RWPE2 (cell line): ENCODE measurements at regions not wholly inside any gene's neighbourhood (a gene's known extent, or its start where the extent isn't known, plus 50 kb on each side); places are given as distances from the start of the nearest gene placed in this dataset.

Experiments
- ATAC-seq: fragments of 200-7000 bp; cut with Tn5 transposase; 3 replicates; pipeline ENCODE4 v1.9.1; 2021; ENCODE audit warnings: low read depth
- DNase-seq: peaks from one replicate; pipeline ENCODE4 v3.0.0-alpha.2; 2020; ENCODE audit warnings: low spot score
- H3K27ac ChIP-seq: fragments of 450-650 bp; 2 replicates; pipeline ENCODE4 v1.5.1; 2017; ENCODE audit warnings: mild to moderate bottlenecking; ENCODE audit not compliant: poor library complexity, severe bottlenecking
- H3K27me3 ChIP-seq: fragments of 250-450 bp; sonication (Bioruptor Pico); 2 replicates; pipeline ENCODE4 v1.5.1; 2021; ENCODE audit warnings: mild to moderate bottlenecking, moderate library complexity; ENCODE audit not compliant: insufficient read depth, poor library complexity, severe bottlenecking
- H3K36me3 ChIP-seq: fragments of 250-450 bp; sonication (Bioruptor Pico); 2 replicates; pipeline ENCODE4 v1.5.1; 2020; ENCODE audit warnings: low read depth, mild to moderate bottlenecking, moderate library complexity
- H3K4me1 ChIP-seq: fragments of 250-450 bp; sonication (Bioruptor Pico); 2 replicates; pipeline ENCODE4 v1.5.1; 2021; ENCODE audit warnings: mild to moderate bottlenecking, moderate library complexity; ENCODE audit not compliant: insufficient read depth, poor library complexity, severe bottlenecking
- H3K4me3 ChIP-seq: fragments of 250-450 bp; sonication (Bioruptor Pico); 2 replicates; pipeline ENCODE4 v1.5.1; 2021; ENCODE audit warnings: mild to moderate bottlenecking, moderate library complexity; ENCODE audit not compliant: severe bottlenecking
- H3K9me3 ChIP-seq: fragments of 250-450 bp; sonication (Bioruptor Pico); 2 replicates; pipeline ENCODE4 v1.5.1; 2021; ENCODE audit warnings: mild to moderate bottlenecking, moderate library complexity; ENCODE audit not compliant: severe bottlenecking
- TF ChIP-seq, protein P1 (sequence below): fragments of 450-650 bp; IDR thresholded peaks from one replicate; pipeline ENCODE4 v1.5.1; 2017; ENCODE audit warnings: mild to moderate bottlenecking, moderate library complexity; ENCODE audit not compliant: poor library complexity, severe bottlenecking

DNA sequence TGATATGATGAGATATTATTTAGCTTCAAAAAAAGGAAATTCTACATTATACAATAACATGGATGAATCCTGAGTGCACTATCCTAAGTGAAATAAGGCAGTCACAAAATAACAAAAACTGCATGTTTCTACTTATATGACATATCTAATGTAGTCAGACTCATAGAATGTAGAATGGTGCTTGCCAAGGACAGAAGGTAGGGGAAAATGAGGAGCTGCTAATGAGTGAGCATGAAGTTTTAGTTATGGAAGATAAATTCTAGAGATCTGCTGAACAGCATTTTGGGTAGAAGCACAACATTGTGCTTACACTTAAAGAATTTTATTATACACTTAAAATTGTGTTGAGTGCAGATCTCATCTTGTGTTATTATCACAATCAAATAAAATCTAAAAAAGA is 812.4 kb downstream of the KCTD16 start:
- H3K27me3 ChIP-seq = peaks cover 2% of the 10 kb centered on the region
- H3K4me1 ChIP-seq = no peaks in the 10 kb centered on the region
- ATAC-seq = no peak
- no peak for DNase-seq
- TF ChIP-seq, protein P1, sequence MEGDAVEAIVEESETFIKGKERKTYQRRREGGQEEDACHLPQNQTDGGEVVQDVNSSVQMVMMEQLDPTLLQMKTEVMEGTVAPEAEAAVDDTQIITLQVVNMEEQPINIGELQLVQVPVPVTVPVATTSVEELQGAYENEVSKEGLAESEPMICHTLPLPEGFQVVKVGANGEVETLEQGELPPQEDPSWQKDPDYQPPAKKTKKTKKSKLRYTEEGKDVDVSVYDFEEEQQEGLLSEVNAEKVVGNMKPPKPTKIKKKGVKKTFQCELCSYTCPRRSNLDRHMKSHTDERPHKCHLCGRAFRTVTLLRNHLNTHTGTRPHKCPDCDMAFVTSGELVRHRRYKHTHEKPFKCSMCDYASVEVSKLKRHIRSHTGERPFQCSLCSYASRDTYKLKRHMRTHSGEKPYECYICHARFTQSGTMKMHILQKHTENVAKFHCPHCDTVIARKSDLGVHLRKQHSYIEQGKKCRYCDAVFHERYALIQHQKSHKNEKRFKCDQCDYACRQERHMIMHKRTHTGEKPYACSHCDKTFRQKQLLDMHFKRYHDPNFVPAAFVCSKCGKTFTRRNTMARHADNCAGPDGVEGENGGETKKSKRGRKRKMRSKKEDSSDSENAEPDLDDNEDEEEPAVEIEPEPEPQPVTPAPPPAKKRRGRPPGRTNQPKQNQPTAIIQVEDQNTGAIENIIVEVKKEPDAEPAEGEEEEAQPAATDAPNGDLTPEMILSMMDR = no peak
- H3K4me3 ChIP-seq = no peak overlapping the region
- H3K9me3 ChIP-seq = no peaks in the 10 kb centered on the region
- H3K27ac ChIP-seq = no peak overlapping the region
- H3K36me3 ChIP-seq = no peaks in the 10 kb centered on the region

DNA sequence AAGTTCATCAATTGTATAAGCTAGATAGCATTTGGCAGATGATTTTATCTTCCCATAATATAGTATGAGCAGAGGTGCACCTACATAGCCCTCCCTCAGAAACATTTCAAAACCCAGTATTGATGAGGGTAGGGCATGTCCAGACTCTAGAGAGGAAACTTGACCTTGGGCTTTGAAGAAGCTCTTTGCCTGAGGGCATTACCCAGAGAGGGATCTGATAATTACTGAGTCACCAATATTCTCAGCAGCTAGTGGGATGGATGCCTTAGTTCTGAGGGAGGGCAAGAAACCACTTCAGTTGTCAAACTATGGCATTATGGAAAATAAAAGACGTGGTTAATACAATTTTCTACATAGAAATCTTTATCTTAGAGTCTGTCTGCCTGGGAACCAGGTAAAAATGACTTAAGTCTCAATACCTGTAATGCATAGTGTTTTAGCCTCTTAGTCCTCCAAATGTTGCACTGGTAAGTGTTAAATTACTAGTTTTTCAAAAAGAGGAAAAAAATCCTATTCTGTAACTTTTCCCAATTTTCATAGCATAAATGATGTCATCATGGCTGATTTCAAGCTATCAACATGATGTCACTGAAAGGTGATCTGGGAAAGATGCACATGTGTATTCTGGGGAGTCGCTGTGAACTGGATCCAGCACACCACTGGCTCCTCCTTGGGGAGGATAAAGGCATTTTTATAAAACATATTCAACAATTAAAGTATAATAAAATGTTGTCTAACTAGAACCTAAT is 809.0 kb downstream of the KCTD16 start:
- TF ChIP-seq, protein P1 = no peak
- ATAC-seq (no peak), DNase-seq (no peak)
- H3K4me3 ChIP-seq = no peak overlapping the region
- H3K27me3 ChIP-seq = peaks cover 2% of the 10 kb centered on the region
- no peaks in the 10 kb centered on the region for H3K9me3 ChIP-seq
- H3K27ac ChIP-seq = no peak overlapping the region
- H3K36me3 ChIP-seq = no peaks in the 10 kb centered on the region
- no peaks in the 10 kb centered on the region for H3K4me1 ChIP-seq

DNA sequence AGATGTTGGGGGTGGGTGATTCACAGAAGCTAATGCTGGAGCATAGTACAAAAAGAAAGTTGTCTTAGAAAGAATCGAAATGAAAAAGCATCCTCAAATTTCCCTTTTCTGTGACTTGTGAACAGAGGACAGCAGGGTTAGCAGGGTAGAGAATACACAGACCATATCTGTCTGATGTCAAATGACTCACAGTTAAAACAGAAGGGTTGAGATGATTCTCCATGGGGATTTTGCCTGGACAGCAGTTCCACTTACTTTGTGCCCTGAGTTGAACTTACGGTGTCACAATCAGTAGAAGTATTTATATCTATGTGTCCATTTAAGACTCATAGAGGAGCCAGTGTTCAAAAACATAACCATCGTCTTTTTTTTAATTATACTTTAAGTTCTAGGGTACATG is 801.6 kb downstream of the KCTD16 start:
- ATAC-seq (no peak), DNase-seq (no peak)
- H3K27ac ChIP-seq = no peak overlapping the region
- no peaks in the 10 kb centered on the region for H3K9me3 ChIP-seq
- H3K36me3 ChIP-seq = no peaks in the 10 kb centered on the region
- TF ChIP-seq, protein P1 = no peak
- H3K4me1 ChIP-seq = no peaks in the 10 kb centered on the region
- H3K27me3 ChIP-seq = peaks cover 7% of the 10 kb centered on the region
- no peak overlapping the region for H3K4me3 ChIP-seq

DNA sequence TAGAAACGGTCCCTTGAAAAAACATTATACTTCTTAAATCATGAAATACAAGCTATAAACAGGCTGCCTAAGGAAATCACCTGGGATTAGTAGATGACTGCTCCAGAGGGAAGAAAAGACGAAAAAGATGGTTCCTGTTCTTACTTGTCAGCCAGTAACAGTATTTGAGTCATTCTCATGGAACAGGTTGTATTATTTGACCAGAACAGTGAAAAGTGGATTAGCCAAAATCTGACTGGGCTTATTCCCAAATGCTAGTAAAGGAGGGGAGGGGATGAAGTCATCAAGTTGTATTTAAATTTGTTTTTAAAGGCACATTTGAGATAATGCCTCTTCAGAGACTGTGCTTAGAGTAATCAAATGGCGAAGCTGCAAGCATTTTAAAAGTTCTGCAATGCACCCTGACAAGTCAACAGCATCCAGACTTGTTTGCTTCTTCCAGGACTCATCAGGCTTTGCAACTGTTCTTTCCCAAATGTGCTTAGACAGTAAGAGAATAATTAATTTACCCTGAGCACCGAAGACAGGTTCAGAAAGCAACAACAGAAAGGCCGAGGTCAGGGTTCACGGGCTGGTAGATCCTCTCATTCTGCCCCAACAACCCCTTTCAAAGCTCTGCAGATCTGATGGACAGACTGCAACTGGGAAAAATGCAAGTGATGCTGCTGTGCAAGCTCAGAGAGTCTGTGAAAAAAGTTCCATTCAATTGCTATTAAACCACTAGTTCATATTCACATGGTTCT is 800.6 kb downstream of the KCTD16 start:
- TF ChIP-seq, protein P1 = no peak
- DNase-seq = no peak
- Histone ChIP-seq H3K27me3 (peaks cover 7% of the 10 kb centered on the region), H3K4me1 (no peaks in the 10 kb centered on the region), H3K9me3 (no peaks in the 10 kb centered on the region), H3K4me3 (no peak overlapping the region), H3K36me3 (no peaks in the 10 kb centered on the region), H3K27ac (no peak overlapping the region)
- no peak for ATAC-seq

DNA sequence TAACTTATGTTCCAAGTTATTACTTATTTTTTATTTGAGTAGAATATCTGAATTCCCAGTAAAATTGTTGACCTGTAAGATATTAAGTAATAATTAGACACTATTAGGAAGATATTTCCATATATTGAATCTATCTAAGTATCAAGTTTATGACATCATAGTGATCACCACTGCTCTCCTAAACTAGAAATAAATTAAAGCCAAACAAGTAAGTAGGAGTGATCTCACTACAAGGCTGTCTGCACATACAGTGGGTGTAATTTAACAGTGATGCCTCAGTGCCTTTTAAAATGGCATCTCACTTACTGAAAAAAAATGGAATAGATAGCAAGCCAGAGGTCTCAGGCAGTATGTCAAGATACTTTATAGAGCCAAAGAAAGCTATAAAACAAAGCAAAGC is 789.6 kb downstream of the KCTD16 start:
- TF ChIP-seq, protein P1 = no peak
- Histone ChIP-seq H3K4me1 (no peaks in the 10 kb centered on the region), H3K27ac (no peak overlapping the region), H3K36me3 (no peaks in the 10 kb centered on the region), H3K4me3 (no peak overlapping the region), H3K27me3 (peaks cover 41% of the 10 kb centered on the region), H3K9me3 (no peaks in the 10 kb centered on the region)
- no peak for DNase-seq
- no peak for ATAC-seq
